HG03039 (cell line): ENCODE measurements at regions not wholly inside any gene's neighbourhood (a gene's known extent, or its start where the extent isn't known, plus 50 kb on each side); places are given as distances from the start of the nearest gene placed in this dataset.
"Not testable (repeated sequence)": the region's sequence is repeated elsewhere in the genome, so short reads cannot be mapped to it uniquely, and the experiment has no call there.

Source experiments
- ATAC-seq: cut with Tn5 transposase; IDR thresholded peaks from one replicate; pipeline ENCODE4 v1.9.1; 2021; ENCODE audit warnings: mild to moderate bottlenecking, moderate library complexity; ENCODE audit not compliant: unreplicated experiment

DNA sequence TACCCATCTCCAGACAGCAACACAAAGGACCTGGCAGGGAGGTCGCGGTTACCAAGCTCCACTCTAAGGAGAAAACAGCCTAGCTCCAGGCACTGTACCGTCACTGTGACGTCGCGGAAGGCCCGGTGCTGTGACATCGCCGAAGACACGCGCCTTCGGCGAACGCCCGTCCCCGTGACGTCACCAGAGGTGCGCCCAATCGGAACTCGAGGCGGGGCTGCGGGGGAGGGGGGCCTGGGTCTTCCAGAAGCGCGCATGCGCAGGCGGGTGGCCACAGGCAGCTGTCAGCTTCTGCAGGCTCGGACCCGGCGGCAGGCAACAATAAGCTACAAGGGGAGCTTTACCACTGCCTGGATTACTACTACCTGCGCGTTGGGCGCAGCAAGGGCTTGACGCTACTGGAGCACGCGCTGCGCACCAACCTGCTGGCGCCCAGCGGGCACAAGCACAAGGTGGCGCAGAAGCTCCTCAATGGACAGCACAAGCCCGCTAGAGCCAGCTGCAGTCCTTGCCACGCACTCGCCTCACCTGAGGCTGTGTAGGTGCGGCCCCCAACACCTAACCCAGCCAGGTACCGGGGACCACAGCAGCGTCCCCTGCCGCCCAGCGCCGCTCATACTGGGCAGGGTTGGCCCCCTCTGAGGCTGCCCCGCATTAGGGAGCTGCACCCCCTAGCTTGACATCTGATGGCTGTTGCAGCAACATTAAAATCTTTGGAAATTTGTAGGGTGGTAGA, 208.4 kb downstream of the TPST1 start:
- ATAC-seq: peak; percentile 62

GRCh38 chr7:66415659-66416265, 210.6 kb downstream of the TPST1 start:
- no peak for ATAC-seq

DNA sequence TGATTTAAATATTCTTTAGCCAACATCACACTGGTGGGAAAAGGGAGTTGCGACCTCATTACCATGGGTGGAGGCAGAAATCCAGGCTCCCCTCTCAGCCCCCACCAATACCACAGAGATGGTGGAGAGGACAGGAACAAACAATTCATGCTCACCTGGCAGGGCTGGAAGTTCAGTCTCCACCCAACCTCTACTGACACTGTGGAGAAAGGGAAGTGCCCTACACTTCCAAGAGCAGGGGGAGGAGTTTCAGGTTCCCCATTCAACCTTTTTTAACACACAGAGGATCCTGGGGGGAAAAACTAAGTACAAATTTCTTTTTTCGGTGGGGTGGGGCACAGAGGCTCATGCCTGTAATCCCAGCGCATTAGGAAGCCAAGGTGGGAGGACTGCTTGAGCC, 210.1 kb upstream of the KCTD7 start:
- no peak for ATAC-seq

DNA sequence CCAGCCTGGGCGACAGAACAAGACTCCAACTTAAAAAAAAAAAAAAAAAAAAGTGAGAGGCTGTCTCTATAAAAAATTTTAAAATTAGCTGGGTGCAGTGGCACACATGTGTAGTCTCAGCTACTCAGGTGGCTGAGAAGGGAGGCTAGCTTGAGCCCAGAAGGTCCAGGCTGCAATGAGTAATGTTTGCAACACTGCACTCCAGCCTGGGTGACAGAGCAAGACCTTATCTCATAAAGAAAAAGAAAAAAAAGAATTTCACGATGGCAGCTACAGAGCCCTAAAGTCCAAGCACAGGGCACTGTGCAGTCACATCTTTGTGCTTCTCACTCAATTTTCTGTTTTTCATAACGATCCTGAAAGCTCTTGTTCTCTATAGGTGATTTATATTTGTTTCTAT, 209.5 kb upstream of the KCTD7 start:
- no peak for ATAC-seq

DNA sequence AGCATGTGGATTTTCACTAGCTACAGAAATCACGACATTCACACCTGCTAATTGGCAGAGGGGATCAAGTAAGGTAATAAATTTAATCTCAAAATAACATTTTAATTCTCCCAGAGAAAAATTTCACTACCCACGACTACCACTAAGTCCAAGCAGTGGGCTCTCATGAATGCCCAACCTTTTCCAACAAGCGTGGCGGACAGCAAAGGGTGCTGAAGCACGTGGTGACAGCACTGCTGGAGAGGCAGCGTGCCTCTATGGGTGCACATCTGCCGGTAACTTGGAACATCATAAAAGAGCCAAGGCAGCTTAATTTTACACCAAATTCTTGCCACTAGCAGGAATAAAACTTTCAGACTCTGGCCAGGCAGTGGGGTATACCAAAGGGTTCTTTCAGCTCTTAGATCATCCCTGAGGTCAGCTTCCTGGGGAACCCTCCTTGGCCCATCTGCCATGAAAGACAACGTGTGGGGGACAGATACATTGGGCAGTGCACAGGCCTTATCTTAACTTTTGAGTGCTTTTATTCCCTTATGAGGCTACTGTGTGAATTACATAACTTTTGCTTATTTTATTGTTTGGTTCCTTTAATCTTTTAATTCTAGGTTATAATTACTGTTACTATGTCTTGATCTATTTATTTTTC, 206.7 kb upstream of the KCTD7 start:
- ATAC-seq: no peak

- ATAC-seq: no peak
These were observed 205.0 kb upstream of the KCTD7 start for GRCh38 chr7:66423729-66424128.

DNA sequence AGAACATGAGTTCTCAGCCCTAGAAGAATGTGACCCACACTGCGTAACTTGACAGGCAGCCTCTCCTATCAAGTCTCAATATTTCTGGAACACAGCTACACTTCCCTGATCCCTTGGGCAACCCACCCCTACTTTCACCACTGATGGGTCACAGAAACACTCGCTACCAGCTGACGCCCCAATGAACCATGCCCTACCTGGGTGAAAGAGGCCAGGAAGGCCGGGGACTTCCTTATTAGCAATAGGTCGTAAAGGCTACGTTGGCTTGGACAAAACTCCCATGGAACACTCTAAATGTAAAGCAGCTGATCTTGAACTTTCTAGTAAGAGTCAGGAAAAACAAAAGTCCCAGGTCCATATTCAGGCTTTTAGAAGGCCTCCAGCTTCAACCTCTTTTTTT, 202.3 kb upstream of the KCTD7 start:
- ATAC-seq: no peak

- ATAC-seq: no peak
These were observed 201.7 kb upstream of the KCTD7 start for GRCh38 chr7:66426996-66427395.

- no peak for ATAC-seq
These were observed 200.7 kb upstream of the KCTD7 start for GRCh38 chr7:66427956-66428355.

DNA sequence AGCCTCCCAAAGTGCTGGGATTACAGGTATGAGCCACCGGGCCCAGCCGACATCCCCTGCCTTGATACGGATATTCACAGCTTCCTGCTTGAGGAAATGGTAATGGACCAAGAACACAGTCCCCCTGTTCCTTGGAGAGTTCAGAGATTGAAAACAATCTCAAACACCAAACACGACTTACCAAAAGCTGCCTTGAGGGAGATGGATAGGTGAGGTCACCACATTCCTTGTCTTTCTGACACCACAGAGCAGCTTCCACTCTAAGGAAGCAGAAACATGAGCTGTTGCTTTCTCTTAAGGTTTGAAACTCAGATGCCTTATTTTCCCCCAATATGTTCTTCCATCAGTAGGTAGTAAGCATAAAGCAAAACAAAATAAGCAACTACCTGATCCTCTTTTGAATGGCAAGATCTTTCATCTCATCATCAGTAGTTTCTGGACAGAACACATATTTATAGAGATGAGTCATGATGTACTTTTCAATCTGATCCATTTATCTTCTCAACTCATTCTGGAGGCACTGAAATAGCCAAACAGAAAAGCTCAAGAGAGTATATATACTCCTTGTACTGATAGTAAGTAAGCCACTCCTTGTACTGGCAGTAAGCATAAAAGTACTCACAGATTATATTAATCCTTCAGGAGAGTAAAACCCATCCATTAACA, 199.1 kb upstream of the KCTD7 start:
- no peak for ATAC-seq

DNA sequence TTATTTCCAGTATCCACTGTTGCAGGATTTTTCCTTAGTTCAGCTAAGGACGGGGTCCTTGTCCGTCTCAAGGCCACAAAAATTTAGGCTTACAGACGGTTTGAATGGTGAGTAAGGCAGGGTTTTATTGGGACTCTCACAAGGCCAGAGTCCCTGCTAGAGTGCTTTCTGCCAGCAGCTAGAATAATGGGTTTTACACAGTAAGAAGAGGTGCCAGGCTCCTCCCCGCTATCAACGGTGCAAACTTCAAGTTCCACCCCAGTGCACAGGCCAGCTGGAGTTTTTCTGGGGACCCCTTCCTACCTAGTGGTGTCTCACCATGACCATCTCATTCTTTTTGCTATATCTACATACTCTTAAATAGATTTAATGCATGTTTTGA, 198.5 kb upstream of the KCTD7 start:
- no peak for ATAC-seq

GRCh38 chr7:66438703-66439405, 189.8 kb upstream of the KCTD7 start:
- ATAC-seq: not testable (repeated sequence)

- ATAC-seq: no peak
These were observed 186.3 kb upstream of the KCTD7 start for GRCh38 chr7:66442385-66442784.

GRCh38 chr7:66443946-66444345, 184.7 kb upstream of the KCTD7 start:
- ATAC-seq: no peak

GRCh38 chr7:66447007-66447406, 181.7 kb upstream of the KCTD7 start:
- ATAC-seq: not testable (repeated sequence)

DNA sequence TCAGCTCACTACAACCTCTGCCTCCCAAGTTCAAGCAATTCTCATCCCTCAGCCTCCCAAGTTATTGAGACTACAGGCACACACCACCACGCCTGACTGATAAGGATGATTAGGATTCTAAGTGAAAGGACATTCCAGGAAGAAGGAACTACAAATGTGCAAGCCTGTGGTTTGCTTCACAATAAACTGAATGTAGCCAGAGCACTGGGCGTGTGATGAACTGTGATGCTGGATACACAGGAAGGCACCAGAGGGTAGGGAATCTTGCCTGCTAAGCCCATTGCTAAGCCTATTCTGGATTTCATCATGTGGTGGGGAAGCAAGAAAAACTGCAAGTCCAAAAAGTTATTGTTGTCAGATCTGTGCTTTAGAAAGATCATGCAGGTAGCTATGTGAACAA, 177.9 kb upstream of the KCTD7 start:
- not testable (repeated sequence) for ATAC-seq

DNA sequence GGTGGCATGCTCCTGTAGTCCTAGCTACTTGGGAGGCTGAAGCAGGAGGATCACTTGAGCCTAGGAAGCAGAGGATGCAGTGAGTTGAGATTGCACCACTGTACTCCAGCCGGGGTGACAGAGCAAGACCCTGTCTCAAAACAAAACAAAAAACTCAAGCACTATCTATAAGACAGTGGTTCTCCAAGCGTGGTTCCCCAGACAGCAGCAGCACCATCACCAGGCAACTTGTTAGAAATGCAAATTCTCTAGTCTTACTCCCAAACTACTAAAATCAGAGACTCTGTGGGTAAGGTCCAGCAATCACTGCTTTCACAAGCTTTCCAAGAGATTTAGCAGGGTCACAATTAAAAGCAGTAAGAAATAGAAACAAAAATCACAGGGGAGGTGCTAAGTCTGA, 177.0 kb upstream of the KCTD7 start:
- not testable (repeated sequence) for ATAC-seq

- ATAC-seq: no peak
These were observed 176.5 kb upstream of the KCTD7 start for GRCh38 chr7:66452165-66452564.

DNA sequence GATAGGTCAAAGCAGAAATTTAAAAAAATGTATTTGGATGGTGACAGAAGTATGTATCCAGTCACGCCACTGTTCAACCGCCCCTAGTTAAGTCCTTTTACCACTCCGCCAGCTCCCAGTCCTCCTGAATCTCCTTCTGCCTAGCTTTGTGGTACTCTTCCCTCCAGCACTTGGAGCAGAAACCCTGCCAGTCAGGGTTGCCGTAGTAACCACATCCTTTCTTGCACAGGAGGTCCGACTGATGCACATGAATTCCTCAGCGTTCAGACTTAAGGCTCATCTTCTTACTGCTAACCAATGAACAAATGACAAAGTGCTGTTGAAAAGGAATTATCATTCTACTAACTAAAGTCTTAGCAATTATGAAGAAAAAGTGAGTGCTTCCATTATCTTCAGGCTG, 175.3 kb upstream of the KCTD7 start:
- no peak for ATAC-seq

DNA sequence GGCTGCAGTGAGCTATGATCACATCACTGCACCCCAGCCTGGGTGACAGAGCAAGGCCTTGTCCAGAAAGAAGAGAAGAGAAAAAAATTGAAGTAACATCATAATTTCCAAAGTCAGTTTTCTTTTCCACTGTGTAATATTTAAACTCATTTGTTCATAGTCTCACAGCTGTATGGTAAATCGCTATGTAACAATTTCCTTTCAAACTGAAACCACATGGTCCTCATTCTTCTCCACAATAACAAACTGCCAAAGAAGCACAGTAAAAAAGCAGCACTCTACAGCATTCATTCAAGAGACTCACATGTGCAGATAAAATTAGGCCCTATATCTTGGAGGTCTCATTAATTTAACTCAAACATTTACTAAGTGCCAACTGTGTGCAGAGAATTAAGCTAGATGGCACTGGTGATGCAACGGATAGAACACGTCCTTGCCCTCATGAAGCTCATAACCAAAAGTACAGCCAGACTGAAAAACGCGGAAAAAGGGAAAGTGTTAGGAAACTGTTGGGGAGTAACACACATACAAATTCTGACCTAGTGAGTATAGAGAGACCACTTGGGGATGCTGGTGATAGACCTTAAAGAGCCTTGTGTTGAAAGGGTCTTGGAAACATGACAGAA, 174.0 kb upstream of the KCTD7 start:
- no peak for ATAC-seq

DNA sequence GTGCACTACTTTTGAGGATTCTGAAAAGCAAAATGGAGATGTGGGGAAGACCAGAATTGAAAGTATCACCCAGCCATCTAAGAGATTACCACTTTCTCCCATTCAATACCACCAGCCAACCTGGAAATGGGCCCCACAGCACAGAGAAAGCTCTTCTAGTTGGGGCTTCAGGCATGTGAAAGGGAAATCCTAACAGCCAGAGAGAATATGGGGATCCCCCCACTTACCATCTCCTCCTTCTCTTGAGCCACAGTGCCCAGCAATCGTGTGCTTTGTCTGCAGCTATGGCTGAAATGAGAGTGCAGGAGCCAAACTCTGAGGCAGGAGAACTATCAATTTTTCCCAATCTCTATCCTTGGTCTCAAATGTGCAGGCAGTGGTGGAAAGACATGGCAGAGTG, 173.2 kb upstream of the KCTD7 start:
- not testable (repeated sequence) for ATAC-seq
